Breast epithelium (tissue), 4 donors: ENCODE measurements at regions not wholly inside any gene's neighbourhood (a gene's known extent, or its start where the extent isn't known, plus 50 kb on each side); places are given as distances from the start of the nearest gene placed in this dataset.

ENCODE experiments used
- DNase-seq, 2 donors: peaks; one replicate each; pipeline ENCODE4 v3.0.0-alpha.2; 2019; ENCODE audit warnings: low spot score in 2 of 2
- H3K27ac ChIP-seq, 2 donors: fragments of 200-600 bp; sonication (generic) in 1 of 2; one replicate each; pipeline ENCODE4 v1.5.1; 2016 to 2019; ENCODE audit warnings: mild to moderate bottlenecking in 1 of 2
- H3K27me3 ChIP-seq, 2 donors: fragments of 200-600 bp; sonication (generic) in 1 of 2; one replicate each; pipeline versions ENCODE4 v1.5.1 to v1.6.0; 2017 to 2019; ENCODE audit warnings: control low read depth in 1 of 2, mild to moderate bottlenecking in 1 of 2
- H3K36me3 ChIP-seq: fragments of 200-600 bp; one replicate; pipeline ENCODE4 v1.5.1; 2019
- H3K4me1 ChIP-seq, 2 donors: fragments of 200-600 bp; sonication (generic); one replicate each; pipeline ENCODE4 v1.5.1; 2016 to 2019; ENCODE audit warnings: control low read depth in 1 of 2
- H3K4me3 ChIP-seq, 3 donors: fragments of 200-600 bp; sonication (generic); 1 replicate in 2 of 3; 2 replicates in 1 of 3; pipeline ENCODE4 v1.5.1; 2016 to 2019; ENCODE audit warnings: mild to moderate bottlenecking in 3 of 3, moderate library complexity in 2 of 3
- H3K9me3 ChIP-seq, 2 donors: fragments of 200-600 bp; sonication (generic) in 1 of 2; one replicate each; pipeline ENCODE4 v1.5.1; 2016 to 2019; ENCODE audit warnings: control low read depth in 1 of 2
- POLR2A ChIP-seq: fragments of 450-650 bp; IDR thresholded peaks from one replicate; pipeline ENCODE4 v1.6.1; 2016; ENCODE audit warnings: antibody characterized with exemption, mild to moderate bottlenecking, moderate library complexity
- POLR2AphosphoS5 ChIP-seq, 3 donors: sonication (generic); formaldehyde crosslinking; IDR thresholded peaks; one replicate each; pipeline ENCODE4 v1.6.1; 2017; ENCODE audit warnings: antibody characterized with exemption in 3 of 3
- intact Hi-C: fragments of 100-400 bp; cut with DNase I; formaldehyde crosslinking; loops from one replicate; pipeline ENCODE4 v1.15.1; 2023; ENCODE audit warnings: low total_unique reads
- TF ChIP-seq, protein P1 (sequence below), 3 donors: fragments of 450-650 bp; IDR thresholded peaks; one replicate each; pipeline ENCODE4 v1.5.1; 2016 to 2017; ENCODE audit warnings: antibody characterized with exemption in 3 of 3, mild to moderate bottlenecking in 3 of 3, moderate library complexity in 3 of 3

DNA sequence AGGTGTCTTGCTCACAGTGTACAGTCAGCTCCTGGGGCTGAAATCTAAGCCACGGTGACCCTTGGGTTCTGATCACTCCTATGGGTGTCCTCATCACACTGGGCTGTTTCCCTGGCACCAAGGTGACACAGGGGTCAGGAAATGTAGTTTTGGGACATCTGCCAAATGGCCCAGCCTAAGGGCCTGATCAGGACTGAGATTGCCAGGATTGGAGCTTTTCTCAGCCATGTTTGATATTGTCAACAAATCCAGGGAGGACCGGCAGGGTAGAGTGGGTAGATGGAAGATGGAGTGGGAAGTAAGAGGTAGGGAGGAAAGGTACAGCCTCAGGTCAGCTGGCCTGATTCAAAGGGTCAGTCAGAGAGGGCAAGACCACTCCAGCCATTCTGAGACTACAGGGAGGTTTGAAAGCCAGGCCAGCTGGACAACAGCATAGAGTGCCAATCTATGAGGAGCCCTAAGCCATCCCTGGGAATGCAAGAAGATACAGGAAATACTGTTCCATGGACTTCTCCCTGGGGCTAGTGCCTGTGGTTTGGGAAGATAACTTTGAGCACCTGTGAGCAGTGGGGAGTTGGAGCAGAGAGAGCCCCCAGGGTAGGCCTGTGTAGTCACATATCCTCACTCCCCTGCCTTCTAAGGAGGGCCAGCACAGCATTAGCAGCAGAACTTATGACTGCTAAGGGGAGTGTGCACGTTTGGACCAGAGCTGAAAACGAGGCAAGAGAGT, 377.3 kb upstream of the ZMIZ1 start:
- no peak for TF ChIP-seq POLR2A
- no peak for TF ChIP-seq POLR2AphosphoS5 (IDR thresholded peaks at IDR 0.05)
- TF ChIP-seq, protein P1, sequence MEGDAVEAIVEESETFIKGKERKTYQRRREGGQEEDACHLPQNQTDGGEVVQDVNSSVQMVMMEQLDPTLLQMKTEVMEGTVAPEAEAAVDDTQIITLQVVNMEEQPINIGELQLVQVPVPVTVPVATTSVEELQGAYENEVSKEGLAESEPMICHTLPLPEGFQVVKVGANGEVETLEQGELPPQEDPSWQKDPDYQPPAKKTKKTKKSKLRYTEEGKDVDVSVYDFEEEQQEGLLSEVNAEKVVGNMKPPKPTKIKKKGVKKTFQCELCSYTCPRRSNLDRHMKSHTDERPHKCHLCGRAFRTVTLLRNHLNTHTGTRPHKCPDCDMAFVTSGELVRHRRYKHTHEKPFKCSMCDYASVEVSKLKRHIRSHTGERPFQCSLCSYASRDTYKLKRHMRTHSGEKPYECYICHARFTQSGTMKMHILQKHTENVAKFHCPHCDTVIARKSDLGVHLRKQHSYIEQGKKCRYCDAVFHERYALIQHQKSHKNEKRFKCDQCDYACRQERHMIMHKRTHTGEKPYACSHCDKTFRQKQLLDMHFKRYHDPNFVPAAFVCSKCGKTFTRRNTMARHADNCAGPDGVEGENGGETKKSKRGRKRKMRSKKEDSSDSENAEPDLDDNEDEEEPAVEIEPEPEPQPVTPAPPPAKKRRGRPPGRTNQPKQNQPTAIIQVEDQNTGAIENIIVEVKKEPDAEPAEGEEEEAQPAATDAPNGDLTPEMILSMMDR (IDR thresholded peaks at IDR 0.05): no peak
- H3K27ac ChIP-seq: no peak overlapping the region
- no peak overlapping the region for H3K4me3 ChIP-seq
- H3K9me3 ChIP-seq: no peaks in the 10 kb centered on the region
- no peaks in the 10 kb centered on the region for H3K27me3 ChIP-seq
- intact Hi-C loops: no loop called here
- H3K36me3 ChIP-seq: no peaks in the 10 kb centered on the region
- peaks cover 0 to 3% of the 10 kb centered on the region in 2 donors for H3K4me1 ChIP-seq
- no peak for DNase-seq

GRCh38 chr10:78692071-78692470, 376.7 kb upstream of the ZMIZ1 start:
- TF ChIP-seq POLR2AphosphoS5 (IDR thresholded peaks at IDR 0.05) (no peak), POLR2A (no peak)
- TF ChIP-seq, protein P1 (IDR thresholded peaks at IDR 0.05): no peak
- intact Hi-C loops: no loop called here
- no peaks in the 10 kb centered on the region for H3K27me3 ChIP-seq
- no peaks in the 10 kb centered on the region for H3K9me3 ChIP-seq
- DNase-seq: no peak
- H3K36me3 ChIP-seq: no peaks in the 10 kb centered on the region
- H3K4me3 ChIP-seq: no peak overlapping the region
- H3K4me1 ChIP-seq: peaks cover 0 to 3% of the 10 kb centered on the region in 2 donors
- H3K27ac ChIP-seq: no peak overlapping the region

DNA sequence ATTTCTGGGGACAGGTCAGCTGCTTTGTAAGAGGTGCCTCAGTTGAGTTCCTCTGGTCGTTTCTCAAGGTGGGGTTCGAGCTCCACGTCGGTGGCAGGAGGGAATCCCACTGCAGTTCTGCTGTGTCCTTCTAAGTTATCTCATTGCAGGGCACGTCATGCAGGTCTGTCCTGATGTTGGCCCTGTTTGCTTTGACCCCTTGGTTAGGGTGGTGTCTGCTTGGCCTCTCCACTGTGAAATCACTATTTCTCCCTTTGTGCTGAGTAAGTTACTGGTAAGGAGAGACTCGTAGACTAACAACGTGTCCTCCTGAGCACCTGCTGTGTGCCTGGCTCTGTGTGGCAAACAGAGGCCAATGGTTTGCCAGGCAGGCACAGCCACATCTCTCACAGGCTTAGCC, 372.9 kb upstream of the ZMIZ1 start:
- H3K4me1 ChIP-seq: peaks cover 0 to 3% of the 10 kb centered on the region in 2 donors
- TF ChIP-seq, protein P1 (IDR thresholded peaks at IDR 0.05): no peak
- TF ChIP-seq POLR2AphosphoS5 (IDR thresholded peaks at IDR 0.05) (no peak), POLR2A (no peak)
- no peaks in the 10 kb centered on the region for H3K9me3 ChIP-seq
- no peaks in the 10 kb centered on the region for H3K27me3 ChIP-seq
- no peaks in the 10 kb centered on the region for H3K36me3 ChIP-seq
- H3K27ac ChIP-seq: no peak overlapping the region
- no peak overlapping the region for H3K4me3 ChIP-seq
- intact Hi-C loops: no loop called here
- no peak for DNase-seq

DNA sequence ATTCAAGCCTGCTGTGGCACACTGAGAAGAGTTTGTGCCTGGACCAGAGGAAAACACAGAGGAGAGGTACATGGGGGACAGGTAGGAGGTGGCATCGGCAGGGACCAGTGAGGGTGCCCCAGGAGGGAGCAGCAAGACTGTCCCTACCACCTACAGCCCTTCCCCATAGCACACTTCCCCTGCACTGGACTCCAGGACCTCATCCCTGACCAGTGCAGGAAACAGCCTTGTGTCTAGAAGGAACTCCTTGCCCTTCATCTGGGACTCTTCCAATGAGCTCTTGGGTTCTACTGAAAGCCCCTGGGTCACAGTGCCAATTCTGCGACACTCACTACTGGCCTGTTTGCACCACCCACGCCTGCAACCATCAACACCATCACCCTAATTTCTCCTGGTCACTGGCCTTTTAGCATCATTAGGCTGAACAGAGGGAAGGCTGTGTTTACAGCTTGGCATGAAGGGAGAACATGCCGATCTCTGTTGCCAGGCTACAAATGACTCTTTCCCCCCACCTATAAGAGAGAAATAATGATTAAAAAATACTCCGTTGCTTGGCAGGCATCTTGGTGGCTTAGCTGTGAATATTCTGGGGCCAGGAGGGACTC, 371.9 kb upstream of the ZMIZ1 start:
- Histone ChIP-seq H3K9me3 (no peaks in the 10 kb centered on the region), H3K36me3 (no peaks in the 10 kb centered on the region), H3K27ac (no peak overlapping the region), H3K27me3 (no peaks in the 10 kb centered on the region), H3K4me3 (no peak overlapping the region), H3K4me1 (peaks cover 0 to 2% of the 10 kb centered on the region in 2 donors)
- DNase-seq: no peak
- intact Hi-C loops: no loop called here
- no peak for TF ChIP-seq POLR2A
- TF ChIP-seq, protein P1 (IDR thresholded peaks at IDR 0.05): no peak
- no peak for TF ChIP-seq POLR2AphosphoS5 (IDR thresholded peaks at IDR 0.05)

DNA sequence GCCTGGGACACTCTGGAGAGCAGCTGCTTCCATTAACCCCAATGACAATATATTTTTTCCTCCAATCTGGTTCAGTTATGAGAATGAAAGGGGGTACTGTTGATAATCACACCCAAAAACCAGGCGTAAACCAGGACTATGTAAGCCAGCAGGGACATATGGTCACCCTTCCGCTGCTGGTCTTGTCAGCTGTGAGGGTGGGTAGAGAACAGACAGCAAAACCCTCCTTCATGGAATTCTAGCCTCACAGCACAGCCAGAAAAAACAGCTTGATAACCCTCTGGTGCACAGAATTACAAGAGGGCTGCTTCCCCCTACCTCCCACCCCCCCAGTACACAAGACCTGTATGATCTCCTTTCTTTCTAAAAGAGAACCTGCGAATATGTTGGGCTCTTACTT, 368.8 kb upstream of the ZMIZ1 start:
- Histone ChIP-seq H3K4me3 (no peak overlapping the region), H3K9me3 (no peaks in the 10 kb centered on the region), H3K27ac (no peak overlapping the region), H3K27me3 (no peaks in the 10 kb centered on the region), H3K36me3 (no peaks in the 10 kb centered on the region), H3K4me1 (no peaks in the 10 kb centered on the region)
- intact Hi-C loops: no loop called here
- DNase-seq: no peak
- no peak for TF ChIP-seq POLR2AphosphoS5 (IDR thresholded peaks at IDR 0.05)
- TF ChIP-seq, protein P1 (IDR thresholded peaks at IDR 0.05): no peak
- TF ChIP-seq POLR2A: no peak
